Loucy (cell line): ENCODE measurements at regions not wholly inside any gene's neighbourhood (a gene's known extent, or its start where the extent isn't known, plus 50 kb on each side); places are given as distances from the start of the nearest gene placed in this dataset.

Source experiments
- H2AFZ ChIP-seq: fragments of 200-600 bp; sonication (generic); 2 replicates; pipeline ENCODE4 v1.6.0; 2016; ENCODE audit warnings: antibody characterized with exemption, mild to moderate bottlenecking, low read length, moderate library complexity
- H3F3A ChIP-seq: fragments of 200-600 bp; 2 replicates; pipeline ENCODE4 v1.6.0; 2016; ENCODE audit warnings: antibody characterized with exemption, low read depth, mild to moderate bottlenecking
- H3K27me3 ChIP-seq: fragments of 200-600 bp; sonication (generic); 2 replicates; pipeline ENCODE4 v1.6.1; 2014; ENCODE audit warnings: low read length, mild to moderate bottlenecking; ENCODE audit not compliant: insufficient read depth, poor library complexity, severe bottlenecking
- H3K36me3 ChIP-seq: fragments of 200-600 bp; sonication (generic); 2 replicates; pipeline ENCODE4 v1.6.1; 2016; ENCODE audit warnings: low read length; ENCODE audit not compliant: insufficient read depth
- H3K4me1 ChIP-seq: fragments of 200-600 bp; sonication (generic); 2 replicates; pipeline ENCODE4 v1.5.1; 2014; ENCODE audit warnings: low read length, mild to moderate bottlenecking; ENCODE audit not compliant: insufficient read depth, poor library complexity, severe bottlenecking
- H3K4me2 ChIP-seq: fragments of 200-600 bp; sonication (generic); 2 replicates; pipeline ENCODE4 v1.6.0; 2014; ENCODE audit warnings: antibody characterized with exemption, low read length, low read depth, mild to moderate bottlenecking; ENCODE audit not compliant: poor library complexity, severe bottlenecking
- H3K4me3 ChIP-seq: fragments of 200-600 bp; sonication (generic); 2 replicates; pipeline ENCODE4 v1.5.1; 2014; ENCODE audit warnings: low read length, mild to moderate bottlenecking, mixed read lengths; ENCODE audit not compliant: poor library complexity, severe bottlenecking
- H3K79me2 ChIP-seq: fragments of 200-600 bp; sonication (generic); 2 replicates; pipeline ENCODE4 v1.6.1; 2014; ENCODE audit warnings: low read length; ENCODE audit not compliant: insufficient read depth
- H3K9ac ChIP-seq: fragments of 200-600 bp; sonication (generic); 2 replicates; pipeline ENCODE4 v1.6.0; 2014; ENCODE audit warnings: mild to moderate bottlenecking, low read depth, low read length, moderate library complexity; ENCODE audit not compliant: poor library complexity, severe bottlenecking
- H3K9me2 ChIP-seq: fragments of 200-600 bp; sonication (generic); replicated peaks from 2 replicates; pipeline ENCODE4 v1.6.1; 2016; ENCODE audit warnings: low read depth, low read length, mixed read lengths
- H3K9me3 ChIP-seq: fragments of 200-600 bp; sonication (generic); 2 replicates; pipeline ENCODE4 v1.6.1; 2014; ENCODE audit warnings: mild to moderate bottlenecking, antibody characterized with exemption, low read length, low read depth; ENCODE audit not compliant: insufficient read depth
- H4K20me1 ChIP-seq: fragments of 200-600 bp; sonication (generic); 2 replicates; pipeline ENCODE4 v1.6.0; 2014; ENCODE audit warnings: antibody characterized with exemption, low read length, mild to moderate bottlenecking; ENCODE audit not compliant: insufficient read depth, poor library complexity, severe bottlenecking
- EZH2phosphoT487 ChIP-seq: fragments of 200-600 bp; IDR thresholded peaks from 2 replicates; pipeline ENCODE4 v1.6.1; 2018; ENCODE audit warnings: antibody characterized with exemption, mild to moderate bottlenecking, moderate library complexity, borderline replicate concordance
- TF ChIP-seq, protein P1 (sequence below): fragments of 200-600 bp; sonication (generic); conservative IDR thresholded peaks from 2 replicates; pipeline ENCODE4 v1.5.1; 2014; ENCODE audit warnings: mild to moderate bottlenecking, antibody characterized with exemption, low read length

DNA sequence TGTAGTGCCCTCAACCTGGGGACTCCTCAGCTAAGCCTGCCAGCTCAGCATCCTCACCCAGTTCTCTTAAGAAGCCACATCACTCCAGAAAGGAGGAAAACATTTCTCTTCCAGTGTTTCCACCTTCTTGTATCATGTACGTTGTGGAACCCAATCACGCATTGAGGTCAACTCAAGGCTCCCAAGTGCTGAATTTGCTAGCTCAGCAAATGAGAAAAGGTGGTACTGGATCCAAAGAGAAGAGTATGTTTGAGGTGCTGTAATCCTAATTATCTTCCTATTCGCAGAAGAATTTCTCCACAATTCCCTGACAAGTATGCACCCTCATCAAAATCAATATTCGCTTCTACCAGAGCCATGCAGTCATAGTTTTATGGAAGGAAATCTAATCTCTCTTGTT is 335.0 kb upstream of the C16orf82 start:
- Histone ChIP-seq H3K9me3 (no peaks in the 10 kb centered on the region), H3K27me3 (no peaks in the 10 kb centered on the region), H3K4me3 (no peak overlapping the region), H3K9me2 (no peaks in the 10 kb centered on the region), H3K79me2 (no peaks in the 10 kb centered on the region), H4K20me1 (no peaks in the 10 kb centered on the region), H3K4me1 (no peaks in the 10 kb centered on the region), H3K4me2 (no peak overlapping the region), H3K9ac (no peak overlapping the region), H3K36me3 (no peaks in the 10 kb centered on the region), H2AFZ (no peak overlapping the region), H3F3A (no peaks in the 10 kb centered on the region)
- TF ChIP-seq EZH2phosphoT487 = no peak
- TF ChIP-seq, protein P1, sequence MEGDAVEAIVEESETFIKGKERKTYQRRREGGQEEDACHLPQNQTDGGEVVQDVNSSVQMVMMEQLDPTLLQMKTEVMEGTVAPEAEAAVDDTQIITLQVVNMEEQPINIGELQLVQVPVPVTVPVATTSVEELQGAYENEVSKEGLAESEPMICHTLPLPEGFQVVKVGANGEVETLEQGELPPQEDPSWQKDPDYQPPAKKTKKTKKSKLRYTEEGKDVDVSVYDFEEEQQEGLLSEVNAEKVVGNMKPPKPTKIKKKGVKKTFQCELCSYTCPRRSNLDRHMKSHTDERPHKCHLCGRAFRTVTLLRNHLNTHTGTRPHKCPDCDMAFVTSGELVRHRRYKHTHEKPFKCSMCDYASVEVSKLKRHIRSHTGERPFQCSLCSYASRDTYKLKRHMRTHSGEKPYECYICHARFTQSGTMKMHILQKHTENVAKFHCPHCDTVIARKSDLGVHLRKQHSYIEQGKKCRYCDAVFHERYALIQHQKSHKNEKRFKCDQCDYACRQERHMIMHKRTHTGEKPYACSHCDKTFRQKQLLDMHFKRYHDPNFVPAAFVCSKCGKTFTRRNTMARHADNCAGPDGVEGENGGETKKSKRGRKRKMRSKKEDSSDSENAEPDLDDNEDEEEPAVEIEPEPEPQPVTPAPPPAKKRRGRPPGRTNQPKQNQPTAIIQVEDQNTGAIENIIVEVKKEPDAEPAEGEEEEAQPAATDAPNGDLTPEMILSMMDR = no peak

GRCh38 chr16:26733710-26734109 is 333.0 kb upstream of the C16orf82 start:
- H3K4me2 ChIP-seq = no peak overlapping the region
- no peaks in the 10 kb centered on the region for H3K9me2 ChIP-seq
- no peak overlapping the region for H3K4me3 ChIP-seq
- H3K79me2 ChIP-seq = no peaks in the 10 kb centered on the region
- H3K36me3 ChIP-seq = no peaks in the 10 kb centered on the region
- no peaks in the 10 kb centered on the region for H4K20me1 ChIP-seq
- no peaks in the 10 kb centered on the region for H3K4me1 ChIP-seq
- no peaks in the 10 kb centered on the region for H3K9me3 ChIP-seq
- H3K9ac ChIP-seq = no peak overlapping the region
- H3K27me3 ChIP-seq = no peaks in the 10 kb centered on the region
- TF ChIP-seq, protein P1 = no peak
- TF ChIP-seq EZH2phosphoT487 = no peak
- H3F3A ChIP-seq = no peaks in the 10 kb centered on the region
- no peak overlapping the region for H2AFZ ChIP-seq

- Histone ChIP-seq H3K9me3 (no peaks in the 10 kb centered on the region), H3K9ac (no peak overlapping the region), H3K4me1 (no peaks in the 10 kb centered on the region), H4K20me1 (no peaks in the 10 kb centered on the region), H3K27me3 (no peaks in the 10 kb centered on the region), H3K36me3 (no peaks in the 10 kb centered on the region), H3K79me2 (no peaks in the 10 kb centered on the region), H3K4me2 (no peak overlapping the region), H3F3A (no peaks in the 10 kb centered on the region), H3K4me3 (no peak overlapping the region), H3K9me2 (no peaks in the 10 kb centered on the region), H2AFZ (no peak overlapping the region)
- TF ChIP-seq, protein P1 = no peak
- TF ChIP-seq EZH2phosphoT487 = no peak
These were observed 331.2 kb upstream of the C16orf82 start for GRCh38 chr16:26735521-26735920.
